ENCODE measurements at regions not wholly inside any gene's neighbourhood (a gene's known extent, or its start where the extent isn't known, plus 50 kb on each side); places are given as distances from the start of the nearest gene placed in this dataset.

DNA sequence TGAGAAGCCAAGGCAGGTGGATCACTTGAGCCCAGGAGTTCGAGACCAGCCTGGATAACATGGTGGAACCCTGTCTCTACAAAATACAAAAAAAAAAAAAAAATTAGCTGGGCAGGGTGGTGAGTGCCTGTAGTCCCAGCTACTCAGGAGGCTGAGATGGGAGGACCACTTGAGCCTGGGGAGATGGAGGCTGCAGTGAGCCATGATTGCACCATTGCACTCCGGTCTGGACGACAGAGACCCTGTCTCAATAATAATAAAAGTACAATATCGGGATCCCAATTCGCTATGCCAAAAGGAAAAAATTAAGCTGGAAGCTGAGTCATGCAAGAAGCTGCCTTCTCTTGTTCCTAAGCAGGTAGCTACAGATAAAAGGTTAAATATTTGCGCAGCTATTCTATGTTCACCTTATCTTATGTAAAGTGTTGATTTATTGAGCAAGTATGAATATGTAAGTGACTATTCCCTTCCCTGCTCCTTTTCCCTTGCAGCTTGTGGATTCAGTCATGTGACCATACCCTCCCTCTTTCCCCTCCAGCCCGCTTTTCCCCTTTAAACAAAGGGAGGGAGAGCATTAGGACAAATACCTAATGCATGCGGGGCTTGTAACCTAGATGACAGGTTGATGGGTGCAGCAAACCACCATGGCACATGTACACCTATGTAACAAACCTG, 112.0 kb downstream of the LITAF start:
- no peak for TF ChIP-seq CTCF (conservative IDR thresholded peaks at IDR 0.05)
- TF ChIP-seq EZH2 (IDR thresholded peaks at IDR 0.05; ENCODE audit: low read depth), result no peak

All from PC-9 (cell line).